ENCODE measurements at regions not wholly inside any gene's neighbourhood (a gene's known extent, or its start where the extent isn't known, plus 50 kb on each side); places are given as distances from the start of the nearest gene placed in this dataset.
"Not testable (repeated sequence)": the region's sequence is repeated elsewhere in the genome, so short reads cannot be mapped to it uniquely, and the experiment has no call there.

DNA sequence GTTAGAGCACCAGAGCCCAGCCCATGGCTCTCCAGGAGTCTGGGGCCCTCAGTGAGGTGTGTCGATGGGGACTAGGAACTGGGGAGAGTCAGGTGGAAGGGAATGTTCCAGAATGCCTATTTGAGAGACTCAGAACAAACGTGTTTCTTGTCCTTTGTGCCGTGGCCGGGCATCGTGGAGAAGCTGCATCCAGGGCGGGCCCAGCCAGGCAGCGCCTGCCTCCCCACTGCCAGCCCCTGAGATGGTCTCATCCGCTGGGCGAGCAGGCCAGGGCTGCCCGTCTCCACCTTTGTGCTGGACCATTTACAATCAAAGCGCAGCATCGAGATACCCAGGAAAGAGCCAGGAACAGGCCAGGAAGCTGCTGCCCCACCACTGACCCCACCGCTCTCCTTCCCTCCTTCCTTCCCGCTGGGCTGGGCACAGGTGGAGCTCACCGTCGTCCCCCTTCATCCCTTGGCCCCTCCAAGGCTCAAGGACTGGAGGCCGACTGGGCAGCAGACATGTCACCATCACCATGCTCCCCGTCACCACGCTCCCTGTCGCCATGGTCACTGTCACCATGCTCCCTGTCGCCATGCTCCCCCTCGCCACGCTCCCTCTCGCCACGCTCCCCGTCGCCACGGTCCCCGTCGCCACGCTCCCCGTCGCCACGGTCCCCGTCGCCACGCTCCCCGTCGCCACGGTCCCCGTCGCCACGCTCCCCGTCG, 71.1 kb upstream of the ADGRA1 start:
- no peak for DNase-seq (ENCODE audit: low read depth, low spot score)
- no peaks in the 10 kb centered on the region for H3K36me3 ChIP-seq (ENCODE audit: insufficient read depth, low read length)
- H3K4me3 ChIP-seq: no peak overlapping the region
- H3K9me3 ChIP-seq (ENCODE audit: low read depth, low read length): no peaks in the 10 kb centered on the region
- TF ChIP-seq POLR2AphosphoS5 (IDR thresholded peaks at IDR 0.05; ENCODE audit: borderline replicate concordance, low read depth, low read length) (no peak), FOXP2 (optimal IDR thresholded peaks at IDR 0.05; ENCODE audit: control extremely low read depth, extremely low read length, insufficient read depth) (no peak), EZH2 (IDR thresholded peaks at IDR 0.05) (no peak)
- H3K27ac ChIP-seq: no peak overlapping the region
- H3K9ac ChIP-seq (ENCODE audit: insufficient read length): no peak overlapping the region

DNA sequence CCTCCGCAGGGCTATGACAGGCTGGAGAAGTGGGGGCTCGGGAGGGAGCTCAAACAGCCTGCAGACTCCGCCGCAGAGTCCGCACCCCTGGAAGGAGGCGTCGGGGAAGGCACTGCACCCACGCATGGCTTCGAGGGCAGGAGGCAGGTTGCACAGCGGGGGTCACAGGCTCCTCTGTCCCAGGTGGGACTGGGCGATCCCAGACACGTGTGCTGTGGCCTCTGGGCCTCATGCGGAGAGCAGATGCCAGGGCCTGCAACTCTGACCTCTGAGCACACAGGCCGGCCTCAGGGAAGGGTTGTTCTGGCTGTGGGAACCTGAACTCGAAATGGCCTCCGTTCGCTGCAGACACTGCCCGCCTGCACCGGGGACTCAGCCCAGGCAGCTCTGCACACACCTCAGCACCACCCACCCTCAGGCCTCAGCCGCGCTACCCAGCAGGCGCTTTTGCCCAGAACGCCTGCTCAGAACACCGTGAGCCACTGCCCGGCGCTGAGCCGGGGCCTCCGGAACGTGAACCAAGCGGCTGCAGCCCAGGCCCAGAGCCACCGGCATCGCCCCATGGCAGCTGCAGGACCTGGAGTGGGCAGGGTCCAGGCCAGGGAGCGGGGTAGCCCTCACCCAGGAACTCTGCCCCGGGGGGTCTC, 71.8 kb upstream of the ADGRA1 start:
- Histone ChIP-seq H3K36me3 (ENCODE audit: insufficient read depth, low read length) (no peaks in the 10 kb centered on the region), H3K9me3 (ENCODE audit: low read depth, low read length) (no peaks in the 10 kb centered on the region), H3K9ac (ENCODE audit: insufficient read length) (no peak overlapping the region), H3K27ac (no peak overlapping the region), H3K4me3 (no peak overlapping the region)
- TF ChIP-seq FOXP2 (optimal IDR thresholded peaks at IDR 0.05; ENCODE audit: control extremely low read depth, extremely low read length, insufficient read depth) (no peak), POLR2AphosphoS5 (IDR thresholded peaks at IDR 0.05; ENCODE audit: borderline replicate concordance, low read depth, low read length) (no peak), EZH2 (IDR thresholded peaks at IDR 0.05) (no peak)
- no peak for DNase-seq (ENCODE audit: low read depth, low spot score)

DNA sequence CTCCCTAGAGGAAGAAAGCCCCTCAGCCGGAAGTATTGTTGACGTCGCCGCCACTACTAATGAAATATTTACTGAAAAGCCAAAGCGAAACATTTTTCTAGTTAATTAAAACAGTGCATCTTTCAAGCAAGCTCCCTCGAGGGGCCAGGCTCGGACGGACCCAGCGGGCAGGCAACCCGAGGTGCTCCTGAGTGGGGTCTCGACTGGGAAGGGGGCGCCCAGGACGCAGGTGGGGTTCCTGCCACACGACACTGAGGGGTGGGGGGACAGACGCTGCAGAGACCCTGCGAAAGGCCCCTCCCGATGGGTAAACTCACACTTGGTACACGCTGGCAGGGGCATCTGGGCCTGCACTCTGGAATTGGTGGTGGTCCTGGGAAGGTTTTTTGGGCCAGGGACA, 72.4 kb upstream of the ADGRA1 start:
- TF ChIP-seq EZH2 (IDR thresholded peaks at IDR 0.05): no peak
- H3K9ac ChIP-seq (ENCODE audit: insufficient read length): no peak overlapping the region
- no peak for DNase-seq (ENCODE audit: low read depth, low spot score)
- H3K4me3 ChIP-seq: no peak overlapping the region
- H3K36me3 ChIP-seq (ENCODE audit: insufficient read depth, low read length): no peaks in the 10 kb centered on the region
- H3K27ac ChIP-seq: no peak overlapping the region
- H3K9me3 ChIP-seq (ENCODE audit: low read depth, low read length): no peaks in the 10 kb centered on the region

DNA sequence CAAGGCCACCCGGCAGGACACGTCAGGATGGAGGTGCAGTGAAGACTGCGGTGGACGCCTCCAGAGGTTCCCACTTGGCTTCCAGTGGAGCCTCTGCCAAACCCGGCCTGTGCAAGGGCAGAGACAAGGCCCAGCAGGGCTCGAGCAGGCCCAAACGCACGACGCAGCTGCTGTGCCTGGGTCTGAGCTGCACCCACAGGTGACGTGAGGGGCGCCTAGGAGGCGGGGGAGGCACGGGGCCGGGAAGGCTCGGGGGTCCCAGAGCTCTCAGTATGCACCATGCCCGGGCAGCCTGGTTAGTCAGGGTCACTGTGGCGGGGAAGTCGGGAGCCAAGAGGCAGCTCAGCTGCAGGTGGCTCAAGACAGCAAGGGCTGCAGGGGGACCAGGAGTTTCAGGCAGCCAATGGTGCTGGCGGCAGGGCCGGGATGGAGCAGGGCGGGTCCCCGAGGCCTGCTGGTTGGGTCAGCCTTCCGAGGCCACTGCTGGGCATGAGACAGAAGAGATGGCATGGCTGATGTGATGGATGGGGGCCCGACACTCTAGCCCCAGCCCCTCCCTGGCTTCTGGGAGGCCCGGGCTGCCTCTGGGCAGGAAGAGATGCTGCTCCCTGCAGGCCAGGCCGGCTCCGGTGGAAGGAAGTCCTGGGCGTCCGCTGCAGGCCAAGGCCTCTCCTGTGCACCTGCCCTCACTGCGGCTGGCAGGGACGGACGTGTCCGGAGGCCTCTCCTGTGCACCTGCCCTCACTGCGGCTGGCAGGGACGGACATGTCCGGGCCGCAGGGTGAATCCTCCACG, 72.2 kb upstream of the CFAP46 start:
- no peak overlapping the region for H3K27ac ChIP-seq
- no peaks in the 10 kb centered on the region for H3K36me3 ChIP-seq (ENCODE audit: insufficient read depth, low read length)
- DNase-seq (ENCODE audit: low read depth, low spot score): no peak
- H3K9me3 ChIP-seq (ENCODE audit: low read depth, low read length): no peaks in the 10 kb centered on the region
- TF ChIP-seq EZH2 (IDR thresholded peaks at IDR 0.05): no peak
- no peak for TF ChIP-seq POLR2AphosphoS5 (IDR thresholded peaks at IDR 0.05; ENCODE audit: borderline replicate concordance, low read depth, low read length)
- H3K4me3 ChIP-seq: no peak overlapping the region
- no peak overlapping the region for H3K9ac ChIP-seq (ENCODE audit: insufficient read length)

DNA sequence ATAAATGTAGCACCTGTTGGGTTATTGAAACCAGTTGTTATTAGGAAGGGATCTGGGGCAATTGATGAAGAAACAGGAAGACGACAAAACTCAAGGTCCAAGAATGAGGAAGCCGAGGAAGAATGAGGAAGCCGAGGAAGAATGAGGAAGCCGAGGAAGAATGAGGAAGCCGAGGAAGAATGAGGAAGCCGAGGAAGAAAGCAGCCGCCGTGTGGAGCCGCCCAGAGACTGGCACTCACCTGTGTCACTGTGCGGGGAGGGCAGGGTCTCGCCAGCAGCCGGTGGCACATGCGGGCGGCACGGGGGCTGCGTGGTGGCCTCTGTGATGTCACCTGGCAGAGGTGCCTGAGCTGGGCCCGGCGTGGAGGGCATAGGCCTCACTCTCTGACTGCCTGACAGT, 71.1 kb upstream of the CFAP46 start:
- Histone ChIP-seq H3K9me3 (ENCODE audit: low read depth, low read length) (no peaks in the 10 kb centered on the region), H3K36me3 (ENCODE audit: insufficient read depth, low read length) (no peaks in the 10 kb centered on the region), H3K9ac (ENCODE audit: insufficient read length) (no peak overlapping the region), H3K27ac (no peak overlapping the region), H3K4me3 (no peak overlapping the region)
- TF ChIP-seq POLR2AphosphoS5 (IDR thresholded peaks at IDR 0.05; ENCODE audit: borderline replicate concordance, low read depth, low read length): no peak
- TF ChIP-seq EZH2 (IDR thresholded peaks at IDR 0.05): no peak
- TF ChIP-seq FOXP2 (optimal IDR thresholded peaks at IDR 0.05; ENCODE audit: control extremely low read depth, extremely low read length, insufficient read depth): no peak
- DNase-seq (ENCODE audit: low read depth, low spot score): no peak

DNA sequence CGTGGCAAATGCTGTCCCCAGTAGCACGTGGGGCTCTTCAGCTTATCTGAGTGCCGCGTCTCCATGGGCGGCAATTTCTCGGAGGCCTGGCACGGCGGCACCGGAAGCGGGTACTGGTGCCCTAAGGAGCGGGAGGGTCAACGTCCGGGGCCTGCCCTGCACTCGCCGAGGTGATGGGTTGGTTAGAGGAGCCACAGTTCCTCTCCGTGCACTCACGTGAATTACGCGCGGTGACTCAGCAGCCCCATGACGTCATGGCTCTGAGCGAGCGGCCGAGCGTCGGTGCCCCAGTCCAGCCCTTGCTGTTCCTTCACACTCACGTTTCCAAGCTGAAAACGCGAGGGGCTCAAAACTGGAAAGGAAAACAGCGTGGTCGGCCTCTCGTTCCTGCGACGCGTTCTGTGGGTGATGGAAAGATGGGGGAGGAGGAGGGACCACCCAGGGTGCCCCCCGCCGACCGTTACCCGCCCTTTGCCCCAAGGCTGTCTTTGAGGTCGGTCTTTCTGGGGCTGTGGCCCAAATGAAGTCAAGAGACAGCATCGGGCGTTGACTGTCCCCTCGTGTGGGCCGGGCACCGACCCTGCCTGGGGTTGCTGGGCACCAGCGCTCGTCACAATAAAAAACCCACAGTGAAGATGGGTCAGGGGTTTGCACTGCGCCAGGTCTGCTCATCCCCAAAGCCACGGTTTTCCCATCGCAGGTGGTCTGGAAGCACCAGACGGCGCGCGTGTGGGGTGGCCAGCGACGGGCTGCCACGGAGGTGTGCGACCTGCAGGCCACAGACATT, 70.4 kb upstream of the CFAP46 start:
- TF ChIP-seq POLR2AphosphoS5 (IDR thresholded peaks at IDR 0.05; ENCODE audit: borderline replicate concordance, low read depth, low read length) (no peak), FOXP2 (optimal IDR thresholded peaks at IDR 0.05; ENCODE audit: control extremely low read depth, extremely low read length, insufficient read depth) (no peak), EZH2 (IDR thresholded peaks at IDR 0.05) (no peak)
- no peak for DNase-seq (ENCODE audit: low read depth, low spot score)
- Histone ChIP-seq H3K9ac (ENCODE audit: insufficient read length) (no peak overlapping the region), H3K4me3 (no peak overlapping the region), H3K36me3 (ENCODE audit: insufficient read depth, low read length) (no peaks in the 10 kb centered on the region), H3K9me3 (ENCODE audit: low read depth, low read length) (no peaks in the 10 kb centered on the region), H3K27ac (no peak overlapping the region)

DNA sequence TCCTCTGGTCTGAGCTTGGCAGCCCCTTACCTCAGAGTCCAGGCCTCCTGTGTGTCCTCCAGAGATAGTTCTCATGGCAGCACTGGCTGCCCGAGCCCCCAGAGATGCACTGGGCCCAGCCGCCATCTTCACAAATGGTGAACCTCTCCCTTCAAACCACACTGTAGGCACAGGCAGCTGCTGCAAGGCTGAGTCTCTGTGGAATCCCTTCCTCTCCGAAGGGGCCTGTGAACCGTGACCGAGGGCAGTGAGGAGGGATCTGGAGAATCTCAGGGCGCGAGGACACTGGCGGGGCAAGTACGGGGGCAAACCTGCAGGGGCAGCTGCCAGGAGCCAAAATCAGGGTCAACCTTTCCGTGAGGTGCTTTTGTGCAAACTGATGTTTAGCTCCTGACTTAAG, 69.5 kb upstream of the CFAP46 start:
- H3K36me3 ChIP-seq (ENCODE audit: insufficient read depth, low read length): no peaks in the 10 kb centered on the region
- no peak overlapping the region for H3K27ac ChIP-seq
- no peak overlapping the region for H3K9ac ChIP-seq (ENCODE audit: insufficient read length)
- no peaks in the 10 kb centered on the region for H3K9me3 ChIP-seq (ENCODE audit: low read depth, low read length)
- no peak for DNase-seq (ENCODE audit: low read depth, low spot score)
- TF ChIP-seq POLR2AphosphoS5 (IDR thresholded peaks at IDR 0.05; ENCODE audit: borderline replicate concordance, low read depth, low read length): no peak
- no peak for TF ChIP-seq EZH2 (IDR thresholded peaks at IDR 0.05)
- TF ChIP-seq FOXP2 (optimal IDR thresholded peaks at IDR 0.05; ENCODE audit: control extremely low read depth, extremely low read length, insufficient read depth): no peak
- no peak overlapping the region for H3K4me3 ChIP-seq

DNA sequence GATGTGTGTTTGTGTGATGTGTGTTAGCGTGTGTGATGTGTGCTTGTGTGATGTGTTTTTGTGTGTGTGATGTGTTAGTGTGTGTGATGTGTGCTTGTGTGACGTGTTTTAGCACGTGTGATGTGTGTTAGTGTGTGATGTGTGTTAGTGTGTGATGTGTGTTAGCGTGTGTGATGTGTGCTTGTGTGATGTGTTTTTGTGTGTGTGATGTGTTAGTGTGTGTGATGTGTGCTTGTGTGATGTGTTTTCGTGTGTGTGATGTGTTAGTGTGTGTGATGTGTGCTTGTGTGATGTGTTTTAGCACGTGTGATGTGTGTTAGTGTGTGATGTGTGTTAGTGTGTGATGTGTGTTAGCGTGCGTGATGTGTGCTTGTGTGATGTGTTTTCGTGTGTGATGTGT, 69.0 kb upstream of the CFAP46 start:
- not testable (repeated sequence) for H3K4me3 ChIP-seq; H3K27ac ChIP-seq; DNase-seq (ENCODE audit: low read depth, low spot score); H3K9me3 ChIP-seq (ENCODE audit: low read depth, low read length); H3K9ac ChIP-seq (ENCODE audit: insufficient read length); H3K36me3 ChIP-seq (ENCODE audit: insufficient read depth, low read length)

DNA sequence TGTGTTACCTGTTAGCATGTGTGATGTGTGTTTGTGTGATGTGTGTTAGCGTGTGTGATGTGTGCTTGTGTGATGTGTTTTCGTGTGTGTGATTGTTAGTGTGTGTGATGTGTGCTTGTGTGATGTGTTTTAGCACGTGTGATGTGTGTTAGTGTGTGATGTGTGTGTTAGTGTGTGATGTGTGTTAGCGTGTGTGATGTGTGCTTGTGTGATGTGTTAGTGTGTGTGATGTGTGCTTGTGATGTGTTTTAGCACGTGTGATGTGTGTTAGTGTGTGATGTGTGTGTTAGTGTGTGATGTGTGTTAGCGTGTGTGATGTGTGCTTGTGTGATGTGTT, 68.4 kb upstream of the CFAP46 start:
- DNase-seq (ENCODE audit: low read depth, low spot score); H3K4me3 ChIP-seq; H3K9me3 ChIP-seq (ENCODE audit: low read depth, low read length); H3K36me3 ChIP-seq (ENCODE audit: insufficient read depth, low read length); H3K9ac ChIP-seq (ENCODE audit: insufficient read length); H3K27ac ChIP-seq: not testable (repeated sequence)

Measured in SK-N-MC (cell line).